Heart left ventricle (tissue), 13 donors: ENCODE measurements at regions not wholly inside any gene's neighbourhood (a gene's known extent, or its start where the extent isn't known, plus 50 kb on each side); places are given as distances from the start of the nearest gene placed in this dataset.

Source experiments
- CTCF ChIP-seq, 12 donors: fragments of 200-600 bp; sonication (generic) in 4 of 12; IDR thresholded peaks; one replicate each; pipeline versions ENCODE4 v1.5.0 to v1.8.0; 2018 to 2022; ENCODE audit warnings: antibody characterized with exemption in 12 of 12, mild to moderate bottlenecking in 5 of 12
- POLR2A ChIP-seq, 2 donors: fragments of 450-650 bp; IDR thresholded peaks; one replicate each; pipeline ENCODE4 v1.6.1; 2017; ENCODE audit warnings: antibody characterized with exemption in 2 of 2, mild to moderate bottlenecking in 2 of 2, moderate library complexity in 2 of 2
- donor health status: ischemic (EF 13 %, LVEDD 7.1; RV severe dilation, severe dysfunction).
- donor health status: DM: no; HTN: yes; CAD: no.
- donor health status: DM: no; HTN: no; CAD: no.
- donor health status: ischemic (EF 25% LVEDD 6.9; RV normal size, moderate dysfunction).
- donor health status: ischemic (EF 25% LVEDD 5.7; RV mildly dilated, moderate dysfunction).
- donor health status: ischemic (EF 35%, LVEDD 5.7; RV mildly dilated, moderate dysfunction).
- donor health status: nonischemic (EF 11% LVEDD 7.7; RV severe dilation, severe dysfunction).
- donor health status: DM: yes; HTN: yes; CAD: no.
- donor health status: PGD.
- donor health status: ischemic (EF 29% LVEDD 5.4; RV normal size, mild dysfunction).
- donor health status: nonischemic (EF 23%, LVEDD 6.1; RV moderate dilation, normal function).

- TF ChIP-seq CTCF (IDR thresholded peaks at IDR 0.05) (no peak), POLR2A (IDR thresholded peaks at IDR 0.05) (no peak)
These were observed 197.0 kb upstream of the C14orf180 start for GRCh38 chr14:104382361-104383087.
